Lung (tissue), 11 donors: ENCODE measurements at regions not wholly inside any gene's neighbourhood (a gene's known extent, or its start where the extent isn't known, plus 50 kb on each side); places are given as distances from the start of the nearest gene placed in this dataset.

Experiments used
- ATAC-seq: fragments of 200-7000 bp; cut with Tn5 transposase; one replicate; pipeline ENCODE4 v1.9.1; 2020; ENCODE audit warnings: moderate number of reproducible peaks; ENCODE audit not compliant: insufficient read depth, low FRiP score
- DNase-seq, 3 donors: peaks; one replicate each; pipeline ENCODE4 v3.0.0-alpha.2; 2013 to 2017
- H3K27ac ChIP-seq, 2 donors: one replicate each; pipeline ENCODE4 v1.5.1; 2013; ENCODE audit warnings: mild to moderate bottlenecking in 2 of 2, moderate library complexity in 2 of 2, control low read depth in 1 of 2, inconsistent platforms in 1 of 2, low read depth in 1 of 2, low read length in 1 of 2
- H3K27me3 ChIP-seq, 3 donors: one replicate each; pipeline ENCODE4 v1.5.1; 2013; ENCODE audit warnings: low read length in 2 of 3; ENCODE audit not compliant: control insufficient read depth in 3 of 3, insufficient read depth in 3 of 3
- H3K36me3 ChIP-seq, 4 donors: one replicate each; pipeline ENCODE4 v1.5.1; 2013; ENCODE audit warnings: low read length in 4 of 4, mild to moderate bottlenecking in 1 of 4, moderate library complexity in 1 of 4; ENCODE audit not compliant: control insufficient read depth in 4 of 4, insufficient read depth in 4 of 4
- H3K4me1 ChIP-seq, 5 donors: one replicate each; pipeline ENCODE4 v1.5.1; 2013; ENCODE audit warnings: low read length in 5 of 5, mild to moderate bottlenecking in 2 of 5, moderate library complexity in 1 of 5; ENCODE audit not compliant: control insufficient read depth in 5 of 5, insufficient read depth in 5 of 5
- H3K4me3 ChIP-seq: one replicate; pipeline ENCODE4 v1.5.1; 2013; ENCODE audit warnings: mild to moderate bottlenecking, control low read depth, moderate library complexity
- H3K9ac ChIP-seq, 2 donors: one replicate each; pipeline ENCODE4 v1.5.1; 2013; ENCODE audit warnings: low read length in 2 of 2, control low read depth in 1 of 2; ENCODE audit not compliant: insufficient read depth in 1 of 2
- H3K9me3 ChIP-seq, 4 donors: one replicate each; pipeline ENCODE4 v1.5.1; 2013; ENCODE audit warnings: low read length in 3 of 4, mild to moderate bottlenecking in 1 of 4, moderate library complexity in 1 of 4; ENCODE audit not compliant: control insufficient read depth in 4 of 4, insufficient read depth in 3 of 4
- CTCF ChIP-seq: IDR thresholded peaks from 2 replicates; pipeline ENCODE4 v1.5.1; 2012; ENCODE audit warnings: mild to moderate bottlenecking; ENCODE audit errors: control extremely low read depth, extremely low read depth
- WGBS, 2 donors: extraction: QIAGEN DNeasy Blood & Tissue Kit; methylation state at CpG; one replicate each; pipeline ENCODE4 v1.1.7; 2013; 5-methylcytosine and 5-hydroxymethylcytosine counted together
- donor health status: control.
- donor health status: control.
- donor health status: Bipolar disorder and iron deficiency.
- donor health status: healthy.
- donor health status: DM: yes; HTN: yes; CAD: no.

- no peak overlapping the region for H3K9ac ChIP-seq
- no peak for ATAC-seq
- no peak overlapping the region for H3K27ac ChIP-seq
- H3K9me3 ChIP-seq, result no peaks in the 10 kb centered on the region
- 90 to 96% methylated on average over 2 of the region's 2 CpGs for WGBS, 2 donors
- no peak overlapping the region for H3K4me3 ChIP-seq
- no peaks in the 10 kb centered on the region for H3K36me3 ChIP-seq
- no peak for TF ChIP-seq CTCF
- H3K27me3 ChIP-seq, result no peaks in the 10 kb centered on the region
- DNase-seq, result no peak
- peaks cover 0 to 20% (median 3%) of the 10 kb centered on the region in 5 donors for H3K4me1 ChIP-seq
Measured at GRCh38 chr2:222809582-222809981, 51.3 kb upstream of the ACSL3 start.

DNA sequence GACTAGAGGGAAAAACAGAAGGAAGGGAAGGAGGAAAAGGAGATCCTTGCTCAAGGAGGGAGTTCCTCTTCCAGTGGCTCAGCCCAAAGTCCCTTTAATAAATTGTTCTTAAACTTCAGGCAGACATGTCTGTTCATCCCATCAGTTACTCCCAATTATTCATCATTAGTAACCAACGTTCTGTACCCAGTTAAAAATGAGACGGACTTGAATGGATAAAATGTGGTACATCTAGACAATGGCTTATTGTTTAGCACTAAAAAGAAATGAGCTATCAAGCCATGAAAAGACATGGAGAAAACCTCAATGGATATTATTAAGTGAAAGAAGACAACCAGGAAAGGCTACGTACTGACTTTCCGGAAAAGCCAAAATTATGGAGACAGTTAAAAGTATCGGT, 50.8 kb upstream of the ACSL3 start:
- WGBS, 2 donors, result 93 to 96% methylated on average over 5 of the region's 5 CpGs
- H3K9ac ChIP-seq, result no peak overlapping the region
- H3K4me3 ChIP-seq, result no peak overlapping the region
- peaks cover 0 to 18% (median 3%) of the 10 kb centered on the region in 5 donors for H3K4me1 ChIP-seq
- ATAC-seq (no peak), DNase-seq (no peak)
- no peaks in the 10 kb centered on the region for H3K36me3 ChIP-seq
- no peak for TF ChIP-seq CTCF
- H3K27me3 ChIP-seq, result no peaks in the 10 kb centered on the region
- H3K27ac ChIP-seq, result no peak overlapping the region
- H3K9me3 ChIP-seq, result no peaks in the 10 kb centered on the region
